Esophagus (tissue), 2 donors: ENCODE measurements at regions not wholly inside any gene's neighbourhood (a gene's known extent, or its start where the extent isn't known, plus 50 kb on each side); places are given as distances from the start of the nearest gene placed in this dataset.

Experiments
- H3K27ac ChIP-seq, 2 donors: one replicate each; pipeline ENCODE4 v1.5.1; 2013; ENCODE audit warnings: low read depth in 2 of 2, mild to moderate bottlenecking in 2 of 2, inconsistent platforms in 1 of 2, low read length in 1 of 2, moderate library complexity in 1 of 2
- H3K27me3 ChIP-seq, 2 donors: one replicate each; pipeline ENCODE4 v1.6.1; 2013; ENCODE audit warnings: low read length in 2 of 2, control low read depth in 1 of 2, mild to moderate bottlenecking in 1 of 2; ENCODE audit not compliant: insufficient read depth in 2 of 2, control insufficient read depth in 1 of 2
- H3K36me3 ChIP-seq, 2 donors: one replicate each; pipeline ENCODE4 v1.6.1; 2013; ENCODE audit warnings: low read length in 1 of 2; ENCODE audit not compliant: control insufficient read depth in 2 of 2, insufficient read depth in 2 of 2
- H3K4me1 ChIP-seq, 2 donors: one replicate each; pipeline ENCODE4 v1.6.1; 2013; ENCODE audit warnings: low read length in 1 of 2; ENCODE audit not compliant: control insufficient read depth in 2 of 2, insufficient read depth in 2 of 2
- H3K4me3 ChIP-seq, 2 donors: one replicate each; pipeline ENCODE4 v1.5.1; 2013; ENCODE audit warnings: low read length in 2 of 2, mild to moderate bottlenecking in 2 of 2, low read depth in 1 of 2, moderate library complexity in 1 of 2
- H3K9me3 ChIP-seq, 2 donors: one replicate each; pipeline ENCODE4 v1.6.1; 2013; ENCODE audit warnings: mild to moderate bottlenecking in 2 of 2, low read depth in 1 of 2, low read length in 1 of 2, moderate library complexity in 1 of 2; ENCODE audit not compliant: control insufficient read depth in 2 of 2, insufficient read depth in 1 of 2
- WGBS, 2 donors: extraction: QIAGEN DNeasy Blood & Tissue Kit; methylation state at CpG; one replicate each; pipeline ENCODE4 v1.1.7; 2013; 5-methylcytosine and 5-hydroxymethylcytosine counted together
- donor health status: healthy with polysubstance abuse.
- donor health status: Bipolar disorder and iron deficiency.

GRCh38 chr2:43114210-43114609, 112.2 kb downstream of the ZFP36L2 start:
- H3K4me3 ChIP-seq, result no peak overlapping the region

GRCh38 chr2:43111788-43112554, 114.4 kb downstream of the ZFP36L2 start:
- WGBS, 2 donors, result 90 to 92% methylated on average over 7 of the region's 7 CpGs
- H3K4me1 ChIP-seq, result no peaks in the 10 kb centered on the region
- H3K9me3 ChIP-seq, result no peaks in the 10 kb centered on the region

More at GRCh38 chr2:43114210-43114609, 112.2 kb downstream of the ZFP36L2 start:
- Histone ChIP-seq H3K4me1 (no peaks in the 10 kb centered on the region), H3K36me3 (no peaks in the 10 kb centered on the region), H3K27me3 (no peaks in the 10 kb centered on the region), H3K27ac (no peak overlapping the region), H3K9me3 (no peaks in the 10 kb centered on the region)

GRCh38 chr2:43110442-43110871, 115.9 kb downstream of the ZFP36L2 start:
- Histone ChIP-seq H3K27ac (peak overlapping the region in 1 of 2 donors; percentile 43), H3K27me3 (no peaks in the 10 kb centered on the region), H3K36me3 (no peaks in the 10 kb centered on the region), H3K4me1 (peaks cover 0 to 3% of the 10 kb centered on the region in 2 donors), H3K9me3 (no peaks in the 10 kb centered on the region), H3K4me3 (no peak overlapping the region)
- WGBS, 2 donors, result 36 to 46% methylated on average over 10 of the region's 10 CpGs

More at GRCh38 chr2:43111788-43112554, 114.4 kb downstream of the ZFP36L2 start:
- Histone ChIP-seq H3K27ac (no peak overlapping the region), H3K27me3 (no peaks in the 10 kb centered on the region), H3K36me3 (no peaks in the 10 kb centered on the region), H3K4me3 (no peak overlapping the region)

- Histone ChIP-seq H3K27me3 (no peaks in the 10 kb centered on the region), H3K27ac (peak overlapping the region; percentile 23 to 26), H3K9me3 (no peaks in the 10 kb centered on the region), H3K4me3 (no peak overlapping the region), H3K36me3 (no peaks in the 10 kb centered on the region), H3K4me1 (peaks cover 0 to 3% of the 10 kb centered on the region in 2 donors)
- 73 to 74% methylated on average over 2 of the region's 2 CpGs for WGBS, 2 donors
These were observed 117.1 kb downstream of the ZFP36L2 start for GRCh38 chr2:43109261-43109743.

GRCh38 chr2:43107679-43108078, 118.7 kb downstream of the ZFP36L2 start:
- 78 to 83% methylated on average over 4 of the region's 4 CpGs for WGBS, 2 donors
- no peaks in the 10 kb centered on the region for H3K36me3 ChIP-seq
- no peak overlapping the region for H3K4me3 ChIP-seq
- H3K27me3 ChIP-seq, result no peaks in the 10 kb centered on the region
- peaks cover 0 to 3% of the 10 kb centered on the region in 2 donors for H3K4me1 ChIP-seq
- H3K9me3 ChIP-seq, result no peaks in the 10 kb centered on the region
- H3K27ac ChIP-seq, result peak overlapping the region in 1 of 2 donors; percentile 52

DNA sequence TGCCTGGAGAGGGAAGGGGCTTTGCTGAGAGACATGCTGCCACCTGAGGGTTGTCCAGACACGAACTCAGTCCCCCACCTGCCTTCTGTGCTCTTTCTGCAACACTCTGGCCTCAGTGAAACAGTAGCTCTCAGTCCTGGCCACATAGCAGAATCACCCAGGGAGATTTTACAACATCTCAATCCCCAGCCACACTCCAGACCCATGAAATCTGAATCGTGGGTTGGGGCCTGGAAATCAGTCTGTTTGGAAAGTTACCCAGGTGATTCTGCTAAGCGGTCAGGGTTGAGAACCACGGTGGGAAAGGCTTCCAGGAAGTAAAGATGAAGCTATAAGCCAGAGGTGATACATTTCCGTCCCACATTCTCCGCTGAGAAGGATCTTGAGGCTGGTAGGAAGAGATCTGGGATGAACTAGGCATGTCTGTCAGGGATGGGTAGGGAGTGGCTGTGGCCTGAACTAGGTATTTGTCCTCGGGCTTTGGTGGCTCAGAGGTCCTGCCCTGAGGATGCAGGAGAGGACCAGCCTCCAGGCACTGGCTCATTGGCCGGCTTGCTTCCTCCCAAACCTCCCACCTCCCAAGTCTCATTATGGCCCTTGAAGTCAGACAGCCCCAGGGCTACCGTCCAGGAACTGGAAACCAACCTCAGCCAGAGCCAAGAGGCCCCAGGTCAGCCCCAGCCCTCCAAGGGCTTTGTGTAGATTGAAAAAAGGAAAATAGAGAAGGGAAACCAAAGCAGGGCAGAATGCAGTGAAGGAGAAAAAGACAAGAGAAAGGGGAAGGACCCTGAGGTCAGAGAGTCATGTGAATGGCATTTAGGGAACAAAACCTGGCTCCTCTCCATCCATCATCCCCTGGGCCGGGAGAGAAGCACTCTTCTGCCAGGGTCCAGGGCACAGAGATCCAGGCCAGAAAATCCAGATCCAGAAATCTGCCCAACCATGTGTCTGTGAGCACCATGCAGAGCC, 119.6 kb downstream of the ZFP36L2 start:
- WGBS, 2 donors, result 73 to 75% methylated on average over 10 of the region's 10 CpGs
- no peaks in the 10 kb centered on the region for H3K36me3 ChIP-seq
- H3K27ac ChIP-seq, result peak overlapping the region; percentile 32 to 69
- H3K9me3 ChIP-seq, result no peaks in the 10 kb centered on the region
- peaks cover 0 to 3% of the 10 kb centered on the region in 2 donors for H3K4me1 ChIP-seq
- H3K27me3 ChIP-seq, result no peaks in the 10 kb centered on the region
- H3K4me3 ChIP-seq, result no peak overlapping the region

DNA sequence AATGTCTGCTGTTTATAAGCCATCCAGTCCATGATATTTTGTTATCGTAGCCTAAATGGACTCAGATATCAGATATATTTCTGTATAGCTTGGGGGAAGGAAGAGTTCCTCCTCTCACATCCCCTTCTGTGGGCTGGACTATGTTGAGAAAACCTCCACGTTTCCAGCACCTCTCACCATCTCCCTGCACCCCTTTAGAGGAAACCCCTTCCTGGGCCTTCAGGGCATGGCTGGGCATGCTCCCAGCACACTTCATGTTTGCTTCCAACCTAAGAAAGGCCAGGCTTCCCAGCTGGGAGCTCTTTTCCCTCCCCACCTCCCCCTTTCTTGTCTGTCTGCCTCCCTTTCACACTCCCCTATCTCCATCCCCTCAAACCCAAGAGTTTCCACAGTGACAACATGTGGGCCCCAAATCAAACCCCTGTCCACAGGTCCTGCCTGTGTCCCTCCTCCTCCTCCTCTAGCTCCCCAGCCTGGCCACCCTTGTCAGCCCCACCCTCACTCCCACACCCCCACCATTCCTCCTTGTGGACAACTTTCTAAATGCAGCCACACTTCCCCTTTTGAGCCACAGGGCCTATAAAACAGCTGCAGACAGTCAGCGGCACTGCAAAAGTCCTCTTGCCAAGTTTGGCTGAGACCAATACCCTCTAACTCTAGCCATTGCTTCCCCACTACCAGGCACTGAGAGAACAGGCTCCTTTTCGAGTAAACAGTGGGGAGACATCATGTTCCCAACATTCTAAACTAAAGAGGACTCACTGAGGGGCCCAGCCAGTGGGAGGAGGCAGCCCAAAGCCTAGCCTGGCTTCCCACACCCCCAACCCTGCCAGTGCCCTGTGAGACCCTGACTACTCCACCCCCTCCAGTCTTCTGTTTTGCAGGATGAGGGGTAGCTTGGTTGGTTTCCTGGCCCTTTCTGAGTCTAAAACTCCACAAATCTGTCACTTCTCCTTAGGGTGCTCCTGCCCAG, 120.5 kb downstream of the ZFP36L2 start:
- no peaks in the 10 kb centered on the region for H3K27me3 ChIP-seq
- H3K4me3 ChIP-seq, result no peak overlapping the region
- WGBS, 2 donors, result 47 to 60% methylated on average over 4 of the region's 4 CpGs
- H3K4me1 ChIP-seq, result peaks cover 3 to 4% of the 10 kb centered on the region in 2 donors
- peak overlapping the region; percentile 66 to 69 for H3K27ac ChIP-seq
- no peaks in the 10 kb centered on the region for H3K9me3 ChIP-seq
- no peaks in the 10 kb centered on the region for H3K36me3 ChIP-seq

- H3K27ac ChIP-seq, result peak overlapping the region in 1 of 2 donors; percentile 24
- 88 to 94% methylated on average over 2 of the region's 2 CpGs for WGBS, 2 donors
- H3K9me3 ChIP-seq, result no peaks in the 10 kb centered on the region
- no peaks in the 10 kb centered on the region for H3K36me3 ChIP-seq
- no peaks in the 10 kb centered on the region for H3K27me3 ChIP-seq
- H3K4me1 ChIP-seq, result peaks cover 4 to 5% of the 10 kb centered on the region in 2 donors
- H3K4me3 ChIP-seq, result no peak overlapping the region
These were observed 121.6 kb downstream of the ZFP36L2 start for GRCh38 chr2:43104763-43105162.
